ENCODE measurements at regions not wholly inside any gene's neighbourhood (a gene's known extent, or its start where the extent isn't known, plus 50 kb on each side); places are given as distances from the start of the nearest gene placed in this dataset.
"Not testable (repeated sequence)": the region's sequence is repeated elsewhere in the genome, so short reads cannot be mapped to it uniquely, and the experiment has no call there.

GRCh38 chr12:86387591-86388145 is 131.5 kb upstream of the MGAT4C start:
- DNase-seq (ENCODE audit: low spot score) = no peak
- in situ Hi-C loops (cut with MboI; ENCODE audit: low sequenced_read_pairs, unreplicated experiment) = no loop called here
- TF ChIP-seq, protein P1, sequence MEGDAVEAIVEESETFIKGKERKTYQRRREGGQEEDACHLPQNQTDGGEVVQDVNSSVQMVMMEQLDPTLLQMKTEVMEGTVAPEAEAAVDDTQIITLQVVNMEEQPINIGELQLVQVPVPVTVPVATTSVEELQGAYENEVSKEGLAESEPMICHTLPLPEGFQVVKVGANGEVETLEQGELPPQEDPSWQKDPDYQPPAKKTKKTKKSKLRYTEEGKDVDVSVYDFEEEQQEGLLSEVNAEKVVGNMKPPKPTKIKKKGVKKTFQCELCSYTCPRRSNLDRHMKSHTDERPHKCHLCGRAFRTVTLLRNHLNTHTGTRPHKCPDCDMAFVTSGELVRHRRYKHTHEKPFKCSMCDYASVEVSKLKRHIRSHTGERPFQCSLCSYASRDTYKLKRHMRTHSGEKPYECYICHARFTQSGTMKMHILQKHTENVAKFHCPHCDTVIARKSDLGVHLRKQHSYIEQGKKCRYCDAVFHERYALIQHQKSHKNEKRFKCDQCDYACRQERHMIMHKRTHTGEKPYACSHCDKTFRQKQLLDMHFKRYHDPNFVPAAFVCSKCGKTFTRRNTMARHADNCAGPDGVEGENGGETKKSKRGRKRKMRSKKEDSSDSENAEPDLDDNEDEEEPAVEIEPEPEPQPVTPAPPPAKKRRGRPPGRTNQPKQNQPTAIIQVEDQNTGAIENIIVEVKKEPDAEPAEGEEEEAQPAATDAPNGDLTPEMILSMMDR (IDR thresholded peaks at IDR 0.05; ENCODE audit: borderline replicate concordance, control extremely low read depth, extremely low read depth, insufficient read depth, missing control alignments) = no peak

DNA sequence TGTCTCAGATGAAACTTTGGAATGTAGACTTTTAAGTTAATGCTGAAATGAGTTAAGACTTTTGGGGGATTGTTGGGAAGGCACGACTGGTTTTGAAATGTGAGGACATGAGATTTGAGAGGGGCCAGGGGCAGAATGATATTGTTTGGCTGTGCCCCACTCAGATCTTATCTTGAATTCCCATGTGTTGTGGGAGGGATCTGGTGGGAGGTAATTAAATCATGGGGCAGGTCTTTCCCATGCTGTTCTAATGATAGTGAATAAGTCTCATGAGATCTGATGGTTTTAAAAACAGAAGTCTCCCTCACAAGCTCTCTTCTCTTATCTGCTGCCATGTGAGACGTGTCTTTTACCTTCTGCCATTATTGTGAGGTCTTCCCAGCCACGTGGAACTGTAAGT is 127.6 kb upstream of the MGAT4C start:
- DNase-seq (ENCODE audit: low spot score); in situ Hi-C loops (cut with MboI; ENCODE audit: low sequenced_read_pairs, unreplicated experiment): not testable (repeated sequence)

DNA sequence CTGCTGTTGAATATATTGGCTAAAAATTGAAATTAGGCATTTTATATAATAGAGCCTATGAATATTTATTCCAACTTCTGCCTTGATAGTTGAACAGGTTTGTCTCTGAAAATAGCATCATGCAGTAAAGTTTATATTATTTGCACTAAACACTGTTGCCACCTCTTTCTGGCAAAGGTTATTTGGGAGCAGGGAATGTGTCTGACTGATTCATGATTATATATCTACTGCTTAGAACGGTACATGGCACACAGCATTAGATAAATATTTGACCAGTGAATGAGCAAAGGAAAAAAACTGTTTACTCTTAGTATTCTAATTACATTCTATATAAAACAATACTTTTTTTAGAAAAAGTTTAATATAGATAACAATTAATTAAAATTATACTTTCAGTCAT is 123.1 kb upstream of the MGAT4C start:
- DNase-seq (ENCODE audit: low spot score) = no peak
- in situ Hi-C loops (cut with MboI; ENCODE audit: low sequenced_read_pairs, unreplicated experiment) = no loop called here
- TF ChIP-seq, protein P1 (IDR thresholded peaks at IDR 0.05; ENCODE audit: borderline replicate concordance, control extremely low read depth, extremely low read depth, insufficient read depth, missing control alignments) = no peak

GRCh38 chr12:86376052-86376451 is 119.9 kb upstream of the MGAT4C start:
- TF ChIP-seq, protein P1 (IDR thresholded peaks at IDR 0.05; ENCODE audit: borderline replicate concordance, control extremely low read depth, extremely low read depth, insufficient read depth, missing control alignments) = no peak
- DNase-seq (ENCODE audit: low spot score) = no peak
- in situ Hi-C loops (cut with MboI; ENCODE audit: low sequenced_read_pairs, unreplicated experiment) = no loop called here

GRCh38 chr12:86373813-86374212 is 117.6 kb upstream of the MGAT4C start:
- in situ Hi-C loops (cut with MboI; ENCODE audit: low sequenced_read_pairs, unreplicated experiment) = no loop called here
- TF ChIP-seq, protein P1 (IDR thresholded peaks at IDR 0.05; ENCODE audit: borderline replicate concordance, control extremely low read depth, extremely low read depth, insufficient read depth, missing control alignments) = no peak
- DNase-seq (ENCODE audit: low spot score) = no peak

GRCh38 chr12:86367137-86367536 is 110.9 kb upstream of the MGAT4C start:
- in situ Hi-C loops (cut with MboI; ENCODE audit: low sequenced_read_pairs, unreplicated experiment) = no loop called here
- TF ChIP-seq, protein P1 (IDR thresholded peaks at IDR 0.05; ENCODE audit: borderline replicate concordance, control extremely low read depth, extremely low read depth, insufficient read depth, missing control alignments) = no peak
- no peak for DNase-seq (ENCODE audit: low spot score)

DNA sequence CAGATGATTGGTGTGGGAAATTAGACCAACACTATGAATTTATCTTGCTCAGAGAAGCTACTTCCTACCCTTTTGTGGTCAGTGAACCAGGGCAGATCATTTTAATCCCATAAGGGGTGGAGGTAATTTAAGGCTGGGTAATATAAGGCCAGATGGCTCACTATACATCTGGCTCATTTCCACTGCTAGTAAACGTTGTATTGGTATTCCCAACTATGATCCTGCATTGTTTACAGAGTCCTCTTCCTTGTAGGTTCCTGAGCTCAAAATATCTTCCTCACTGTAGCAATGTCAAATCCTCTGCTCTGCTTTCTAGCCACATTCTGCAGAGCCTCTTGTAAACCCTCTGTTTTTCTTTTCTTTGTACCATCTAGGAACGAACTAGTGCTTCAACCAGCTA is 93.0 kb upstream of the MGAT4C start:
- DNase-seq (ENCODE audit: low spot score) = no peak
- in situ Hi-C loops (cut with MboI; ENCODE audit: low sequenced_read_pairs, unreplicated experiment) = no loop called here
- TF ChIP-seq, protein P1 (IDR thresholded peaks at IDR 0.05; ENCODE audit: borderline replicate concordance, control extremely low read depth, extremely low read depth, insufficient read depth, missing control alignments) = no peak

All from GM13976 (cell line).